H1 (cell line): ENCODE measurements at regions not wholly inside any gene's neighbourhood (a gene's known extent, or its start where the extent isn't known, plus 50 kb on each side); places are given as distances from the start of the nearest gene placed in this dataset.

Experiments
- CREB1 ChIP-seq: IDR thresholded peaks from 2 replicates; pipeline ENCODE4 v1.6.1; 2012; ENCODE audit warnings: inconsistent platforms
- CTCF ChIP-seq, 3 experiments: IDR thresholded peaks; 1 replicate in 2 of 3; 2 replicates in 1 of 3; pipeline versions ENCODE4 v1.5.1 to v1.6.1; 2011; ENCODE audit warnings: low read length in 3 of 3, mild to moderate bottlenecking in 3 of 3, inconsistent platforms in 2 of 3, low read depth in 1 of 3, moderate library complexity in 1 of 3; ENCODE audit not compliant: insufficient read depth in 1 of 3; ENCODE audit errors: control extremely low read depth in 1 of 3
- MAX ChIP-seq: IDR thresholded peaks from 2 replicates; pipeline ENCODE4 v1.6.1; 2012; ENCODE audit warnings: inconsistent platforms
- RFX5 ChIP-seq: IDR thresholded peaks from 2 replicates; pipeline ENCODE4 v1.6.1; 2011; ENCODE audit warnings: low read depth, low read length, improper control_type of control experiment, borderline replicate concordance
- SIX5 ChIP-seq: IDR thresholded peaks from 2 replicates; pipeline ENCODE4 v1.6.1; 2011; ENCODE audit warnings: mild to moderate bottlenecking, low read depth, low read length

GRCh38 chr1:192057766-192058165, 100.5 kb upstream of the RGS18 start:
- TF ChIP-seq CTCF (IDR thresholded peaks at IDR 0.05; ENCODE audit: control extremely low read depth in 1 of 3, insufficient read depth in 1 of 3, low read depth in 1 of 3, low read length in 3 of 3) (no peak), SIX5 (no peak), MAX (no peak), CREB1 (no peak), RFX5 (no peak)
